Mesendoderm (in vitro differentiated cells): ENCODE measurements at regions not wholly inside any gene's neighbourhood (a gene's known extent, or its start where the extent isn't known, plus 50 kb on each side); places are given as distances from the start of the nearest gene placed in this dataset.

Source experiments
- DNase-seq: peaks from one replicate; pipeline ENCODE4 v3.0.0; 2013
- H2AK5ac ChIP-seq: 2 replicates; pipeline ENCODE4 v1.6.1; 2013; ENCODE audit warnings: low read length, inconsistent platforms
- H2BK120ac ChIP-seq: 2 replicates; pipeline ENCODE4 v1.6.1; 2013; ENCODE audit warnings: low read depth, mild to moderate bottlenecking, low read length, moderate library complexity, mixed read lengths
- H2BK15ac ChIP-seq: replicated peaks from 2 replicates; pipeline ENCODE4 v1.6.1; 2013; ENCODE audit warnings: low read depth, mild to moderate bottlenecking, moderate library complexity
- H2BK5ac ChIP-seq: 2 replicates; pipeline ENCODE4 v1.6.1; 2013; ENCODE audit warnings: low read length, inconsistent platforms
- H3K18ac ChIP-seq: 2 replicates; pipeline ENCODE4 v1.6.1; 2013; ENCODE audit warnings: mild to moderate bottlenecking, low read length, mixed read lengths
- H3K23ac ChIP-seq: one replicate; pipeline ENCODE4 v1.6.1; 2013; ENCODE audit warnings: low read length
- H3K27ac ChIP-seq: 2 replicates; pipeline ENCODE4 v1.5.1; 2013; ENCODE audit warnings: low read depth, mild to moderate bottlenecking, inconsistent platforms, low read length, moderate library complexity
- H3K27me3 ChIP-seq: 2 replicates; pipeline ENCODE4 v1.6.1; 2013; ENCODE audit warnings: low read length, control low read depth, mild to moderate bottlenecking, inconsistent platforms; ENCODE audit not compliant: insufficient read depth, poor library complexity
- H3K36me3 ChIP-seq: 2 replicates; pipeline ENCODE4 v1.6.1; 2013; ENCODE audit warnings: low read length, inconsistent platforms; ENCODE audit not compliant: control insufficient read depth, insufficient read depth
- H3K4ac ChIP-seq: one replicate; pipeline ENCODE4 v1.6.1; 2013; ENCODE audit warnings: low read depth, mild to moderate bottlenecking, low read length, moderate library complexity
- H3K4me1 ChIP-seq: 2 replicates; pipeline ENCODE4 v1.6.1; 2013; ENCODE audit warnings: low read depth, low read length, inconsistent platforms; ENCODE audit not compliant: control insufficient read depth
- H3K4me2 ChIP-seq: 2 replicates; pipeline ENCODE4 v1.6.1; 2013; ENCODE audit warnings: low read length
- H3K4me3 ChIP-seq: 2 replicates; pipeline ENCODE4 v1.5.1; 2013; ENCODE audit warnings: mild to moderate bottlenecking, low read length
- H3K56ac ChIP-seq: one replicate; pipeline ENCODE4 v1.6.1; 2013; ENCODE audit warnings: low read length
- H3K79me1 ChIP-seq: 2 replicates; pipeline ENCODE4 v1.6.1; 2013; ENCODE audit warnings: low read length, inconsistent platforms
- H3K79me2 ChIP-seq: 2 replicates; pipeline ENCODE4 v1.6.1; 2013; ENCODE audit warnings: mild to moderate bottlenecking, low read length; ENCODE audit not compliant: control insufficient read depth, insufficient read depth
- H3K9ac ChIP-seq: 2 replicates; pipeline ENCODE4 v1.6.1; 2013; ENCODE audit warnings: low read length, inconsistent platforms
- H4K5ac ChIP-seq: one replicate; pipeline ENCODE4 v1.6.1; 2013; ENCODE audit warnings: low read length
- H4K8ac ChIP-seq: one replicate; pipeline ENCODE4 v1.6.1; 2013; ENCODE audit warnings: low read depth, mild to moderate bottlenecking, control low read depth, low read length, moderate library complexity
- WGBS: extraction: QIAGEN DNeasy Blood & Tissue Kit; methylation state at CpG from one replicate; pipeline ENCODE4 v1.1.7; 2013; ENCODE audit warnings: low lambda C conversion rate, missing lambda C conversion rate; ENCODE audit not compliant: insufficient coverage; ENCODE audit errors: extremely low coverage; 5-methylcytosine and 5-hydroxymethylcytosine counted together

- no peak overlapping the region for H4K8ac ChIP-seq
- no peak overlapping the region for H3K4ac ChIP-seq
- H3K18ac ChIP-seq, result no peak overlapping the region
- no peak overlapping the region for H3K23ac ChIP-seq
- no peak overlapping the region for H3K9ac ChIP-seq
- no peak overlapping the region for H2BK5ac ChIP-seq
- no peak overlapping the region for H3K4me2 ChIP-seq
- no peak overlapping the region for H2AK5ac ChIP-seq
- no peaks in the 10 kb centered on the region for H3K4me1 ChIP-seq
- no peaks in the 10 kb centered on the region for H3K79me1 ChIP-seq
- no peak for DNase-seq
- no peak overlapping the region for H4K5ac ChIP-seq
- H3K36me3 ChIP-seq, result no peaks in the 10 kb centered on the region
- no peaks in the 10 kb centered on the region for H3K79me2 ChIP-seq
- no peak overlapping the region for H3K4me3 ChIP-seq
- no peak overlapping the region for H3K56ac ChIP-seq
- H2BK120ac ChIP-seq, result no peak overlapping the region
- H2BK15ac ChIP-seq, result no peak overlapping the region
- no peak overlapping the region for H3K27ac ChIP-seq
- no peaks in the 10 kb centered on the region for H3K27me3 ChIP-seq
- WGBS, result no CpG with 5 or more reads among the region's 2 CpGs
Measured at GRCh38 chr1:193613041-193613440, 426.6 kb upstream of the B3GALT2 start.

GRCh38 chr1:193609592-193609991 is 423.2 kb upstream of the B3GALT2 start:
- H4K5ac ChIP-seq, result no peak overlapping the region
- no peaks in the 10 kb centered on the region for H3K79me2 ChIP-seq
- no peak overlapping the region for H3K23ac ChIP-seq
- no peak overlapping the region for H3K4me3 ChIP-seq
- no peak overlapping the region for H3K4me2 ChIP-seq
- H3K4me1 ChIP-seq, result no peaks in the 10 kb centered on the region
- H2AK5ac ChIP-seq, result no peak overlapping the region
- H3K4ac ChIP-seq, result no peak overlapping the region
- H3K27me3 ChIP-seq, result no peaks in the 10 kb centered on the region
- H4K8ac ChIP-seq, result no peak overlapping the region
- no peak overlapping the region for H3K9ac ChIP-seq
- WGBS, result no CpG with 5 or more reads among the region's 2 CpGs
- H2BK5ac ChIP-seq, result no peak overlapping the region
- H2BK15ac ChIP-seq, result no peak overlapping the region
- H3K18ac ChIP-seq, result no peak overlapping the region
- no peaks in the 10 kb centered on the region for H3K79me1 ChIP-seq
- no peak overlapping the region for H3K27ac ChIP-seq
- DNase-seq, result no peak
- H2BK120ac ChIP-seq, result no peak overlapping the region
- no peaks in the 10 kb centered on the region for H3K36me3 ChIP-seq
- no peak overlapping the region for H3K56ac ChIP-seq

- Histone ChIP-seq H2BK5ac (no peak overlapping the region), H2AK5ac (no peak overlapping the region), H3K4ac (no peak overlapping the region), H3K4me1 (no peaks in the 10 kb centered on the region), H3K79me1 (no peaks in the 10 kb centered on the region), H3K9ac (no peak overlapping the region), H2BK120ac (no peak overlapping the region), H4K5ac (no peak overlapping the region), H3K56ac (no peak overlapping the region), H3K36me3 (no peaks in the 10 kb centered on the region), H3K27ac (no peak overlapping the region), H3K4me3 (no peak overlapping the region), H3K18ac (no peak overlapping the region), H3K79me2 (no peaks in the 10 kb centered on the region), H4K8ac (no peak overlapping the region), H3K27me3 (no peaks in the 10 kb centered on the region), H2BK15ac (no peak overlapping the region), H3K23ac (no peak overlapping the region), H3K4me2 (no peak overlapping the region)
- 100% methylated on average over 2 of the region's 3 CpGs for WGBS
- DNase-seq, result no peak
Measured at GRCh38 chr1:193607787-193608186, 421.4 kb upstream of the B3GALT2 start.

GRCh38 chr1:193606035-193606434 is 419.6 kb upstream of the B3GALT2 start:
- no peak overlapping the region for H3K4ac ChIP-seq
- H3K56ac ChIP-seq, result no peak overlapping the region
- H3K27ac ChIP-seq, result no peak overlapping the region
- no peak overlapping the region for H2AK5ac ChIP-seq
- H3K79me2 ChIP-seq, result no peaks in the 10 kb centered on the region
- no peak overlapping the region for H3K4me3 ChIP-seq
- no peak overlapping the region for H4K5ac ChIP-seq
- no peaks in the 10 kb centered on the region for H3K79me1 ChIP-seq
- H3K4me2 ChIP-seq, result no peak overlapping the region
- H4K8ac ChIP-seq, result no peak overlapping the region
- no peaks in the 10 kb centered on the region for H3K27me3 ChIP-seq
- H3K18ac ChIP-seq, result no peak overlapping the region
- no peak for DNase-seq
- no peak overlapping the region for H2BK5ac ChIP-seq
- WGBS, result no CpG with 5 or more reads among the region's 5 CpGs
- no peak overlapping the region for H3K9ac ChIP-seq
- no peaks in the 10 kb centered on the region for H3K4me1 ChIP-seq
- no peak overlapping the region for H2BK15ac ChIP-seq
- H2BK120ac ChIP-seq, result no peak overlapping the region
- H3K23ac ChIP-seq, result no peak overlapping the region
- no peaks in the 10 kb centered on the region for H3K36me3 ChIP-seq

- H3K4me2 ChIP-seq, result no peak overlapping the region
- no CpG with 5 or more reads among the region's 2 CpGs for WGBS
- no peaks in the 10 kb centered on the region for H3K79me1 ChIP-seq
Measured at GRCh38 chr1:193602705-193603104, 416.3 kb upstream of the B3GALT2 start.

GRCh38 chr1:193593147-193593885 is 406.9 kb upstream of the B3GALT2 start:
- H4K8ac ChIP-seq, result no peak overlapping the region
- H2BK15ac ChIP-seq, result no peak overlapping the region
- H3K23ac ChIP-seq, result no peak overlapping the region
- no peak overlapping the region for H3K9ac ChIP-seq
- no peak overlapping the region for H3K4ac ChIP-seq
- no peaks in the 10 kb centered on the region for H3K79me1 ChIP-seq
- H4K5ac ChIP-seq, result no peak overlapping the region
- H3K36me3 ChIP-seq, result no peaks in the 10 kb centered on the region
- H2BK5ac ChIP-seq, result no peak overlapping the region
- H2AK5ac ChIP-seq, result no peak overlapping the region
- WGBS, result no CpG with 5 or more reads among the region's 3 CpGs
- no peak overlapping the region for H3K56ac ChIP-seq
- H3K18ac ChIP-seq, result no peak overlapping the region
- no peaks in the 10 kb centered on the region for H3K27me3 ChIP-seq
- no peak overlapping the region for H3K4me3 ChIP-seq
- H3K4me2 ChIP-seq, result no peak overlapping the region
- H3K4me1 ChIP-seq, result peaks cover 4% of the 10 kb centered on the region
- no peak for DNase-seq
- no peak overlapping the region for H3K27ac ChIP-seq
- H3K79me2 ChIP-seq, result no peaks in the 10 kb centered on the region
- no peak overlapping the region for H2BK120ac ChIP-seq

More at GRCh38 chr1:193602705-193603104, 416.3 kb upstream of the B3GALT2 start:
- Histone ChIP-seq H4K8ac (no peak overlapping the region), H2AK5ac (no peak overlapping the region), H3K27ac (no peak overlapping the region), H3K9ac (no peak overlapping the region), H3K4me1 (no peaks in the 10 kb centered on the region), H2BK15ac (no peak overlapping the region), H3K4ac (no peak overlapping the region), H3K36me3 (no peaks in the 10 kb centered on the region), H4K5ac (no peak overlapping the region), H3K18ac (no peak overlapping the region), H3K4me3 (no peak overlapping the region), H3K79me2 (no peaks in the 10 kb centered on the region), H2BK120ac (no peak overlapping the region), H3K23ac (no peak overlapping the region), H2BK5ac (no peak overlapping the region), H3K27me3 (no peaks in the 10 kb centered on the region), H3K56ac (no peak overlapping the region)
- no peak for DNase-seq
